GM23248 (cell line): ENCODE measurements at regions not wholly inside any gene's neighbourhood (a gene's known extent, or its start where the extent isn't known, plus 50 kb on each side); places are given as distances from the start of the nearest gene placed in this dataset.

Experiments
- EZH2 ChIP-seq: fragments of 200-600 bp; sonication (generic); IDR thresholded peaks from 2 replicates; pipeline ENCODE4 v1.6.1; 2018; ENCODE audit warnings: antibody characterized with exemption, mild to moderate bottlenecking; ENCODE audit not compliant: insufficient read depth, poor library complexity, severe bottlenecking
- EZH2phosphoT487 ChIP-seq: fragments of 200-600 bp; sonication (generic); IDR thresholded peaks from 2 replicates; pipeline ENCODE4 v1.6.1; 2018; ENCODE audit warnings: antibody characterized with exemption, moderate library complexity, mild to moderate bottlenecking, low read depth; ENCODE audit not compliant: insufficient read depth

DNA sequence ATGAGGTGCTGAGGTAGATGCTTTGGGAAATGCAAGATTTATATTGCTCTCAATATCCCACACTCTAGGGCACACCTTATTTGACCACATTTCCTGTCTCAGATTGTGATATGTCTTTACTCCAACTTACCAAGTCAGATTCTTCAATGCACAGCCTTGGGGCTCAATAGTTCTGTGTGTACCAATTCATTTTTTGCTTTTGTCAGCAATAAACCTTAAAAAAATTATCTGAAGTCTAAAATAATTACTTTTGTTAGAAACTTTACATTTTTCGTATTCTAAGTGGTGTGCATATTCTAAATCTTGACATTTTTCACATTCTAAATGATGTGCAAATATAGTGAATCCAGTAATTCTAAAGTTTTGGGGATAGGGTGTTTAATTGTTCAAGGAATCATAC is 447.5 kb upstream of the COX7C start:
- no peak for TF ChIP-seq EZH2
- no peak for TF ChIP-seq EZH2phosphoT487
